ENCODE measurements at regions not wholly inside any gene's neighbourhood (a gene's known extent, or its start where the extent isn't known, plus 50 kb on each side); places are given as distances from the start of the nearest gene placed in this dataset.

GRCh38 chr21:14833666-14834351 lies 231.0 kb downstream of the NRIP1 start:
- no peak overlapping the region for H3K4me3 ChIP-seq (ENCODE audit: low read depth, low read length)
- H3K36me3 ChIP-seq (ENCODE audit: control insufficient read depth, insufficient read depth, low read length) = no peaks in the 10 kb centered on the region
- DNase-seq (ENCODE audit: low read depth) = no peak
- no peak for TF ChIP-seq CTCF (IDR thresholded peaks at IDR 0.05; ENCODE audit: insufficient read depth, low read length, severe bottlenecking)
- no peak for FAIRE-seq
- H3K27me3 ChIP-seq (ENCODE audit: control insufficient read depth, insufficient read depth, low read length) = no peaks in the 10 kb centered on the region

GRCh38 chr21:14833241-14833640 lies 231.6 kb downstream of the NRIP1 start:
- no peak for TF ChIP-seq CTCF (IDR thresholded peaks at IDR 0.05; ENCODE audit: insufficient read depth, low read length, severe bottlenecking)

GRCh38 chr21:14830307-14830706 lies 234.5 kb downstream of the NRIP1 start:
- TF ChIP-seq CTCF (IDR thresholded peaks at IDR 0.05; ENCODE audit: insufficient read depth, low read length, severe bottlenecking) = no peak

More at GRCh38 chr21:14833241-14833640, 231.6 kb downstream of the NRIP1 start:
- H3K4me3 ChIP-seq (ENCODE audit: low read depth, low read length) = no peak overlapping the region
- H3K36me3 ChIP-seq (ENCODE audit: control insufficient read depth, insufficient read depth, low read length) = no peaks in the 10 kb centered on the region
- FAIRE-seq (no peak), DNase-seq (ENCODE audit: low read depth) (no peak)
- no peaks in the 10 kb centered on the region for H3K27me3 ChIP-seq (ENCODE audit: control insufficient read depth, insufficient read depth, low read length)

GRCh38 chr21:14829685-14830084 lies 235.1 kb downstream of the NRIP1 start:
- no peak for TF ChIP-seq CTCF (IDR thresholded peaks at IDR 0.05; ENCODE audit: insufficient read depth, low read length, severe bottlenecking)
- H3K36me3 ChIP-seq (ENCODE audit: control insufficient read depth, insufficient read depth, low read length) = no peaks in the 10 kb centered on the region
- FAIRE-seq = no peak
- no peak for DNase-seq (ENCODE audit: low read depth)
- no peak overlapping the region for H3K4me3 ChIP-seq (ENCODE audit: low read depth, low read length)
- H3K27me3 ChIP-seq (ENCODE audit: control insufficient read depth, insufficient read depth, low read length) = no peaks in the 10 kb centered on the region

More at GRCh38 chr21:14830307-14830706, 234.5 kb downstream of the NRIP1 start:
- Histone ChIP-seq H3K4me3 (ENCODE audit: low read depth, low read length) (no peak overlapping the region), H3K27me3 (ENCODE audit: control insufficient read depth, insufficient read depth, low read length) (no peaks in the 10 kb centered on the region), H3K36me3 (ENCODE audit: control insufficient read depth, insufficient read depth, low read length) (no peaks in the 10 kb centered on the region)
- no peak for DNase-seq (ENCODE audit: low read depth)
- no peak for FAIRE-seq

- no peaks in the 10 kb centered on the region for H3K27me3 ChIP-seq (ENCODE audit: control insufficient read depth, insufficient read depth, low read length)
- TF ChIP-seq CTCF (IDR thresholded peaks at IDR 0.05; ENCODE audit: insufficient read depth, low read length, severe bottlenecking) = no peak
- no peaks in the 10 kb centered on the region for H3K36me3 ChIP-seq (ENCODE audit: control insufficient read depth, insufficient read depth, low read length)
- FAIRE-seq = no peak
- H3K4me3 ChIP-seq (ENCODE audit: low read depth, low read length) = no peak overlapping the region
- DNase-seq (ENCODE audit: low read depth) = no peak
Measured at GRCh38 chr21:14827468-14827867, 237.3 kb downstream of the NRIP1 start.

- Histone ChIP-seq H3K27me3 (ENCODE audit: control insufficient read depth, insufficient read depth, low read length) (no peaks in the 10 kb centered on the region), H3K4me3 (ENCODE audit: low read depth, low read length) (no peak overlapping the region), H3K36me3 (ENCODE audit: control insufficient read depth, insufficient read depth, low read length) (no peaks in the 10 kb centered on the region)
- TF ChIP-seq CTCF (IDR thresholded peaks at IDR 0.05; ENCODE audit: insufficient read depth, low read length, severe bottlenecking) = no peak
- FAIRE-seq (no peak), DNase-seq (ENCODE audit: low read depth) (no peak)
Measured at GRCh38 chr21:14826630-14827029, 238.2 kb downstream of the NRIP1 start.
